NB4 (cell line): ENCODE measurements at regions not wholly inside any gene's neighbourhood (a gene's known extent, or its start where the extent isn't known, plus 50 kb on each side); places are given as distances from the start of the nearest gene placed in this dataset.

Experiments used
- CTCF ChIP-seq: IDR thresholded peaks from one replicate; pipeline ENCODE4 v1.5.1; 2012; ENCODE audit warnings: low read depth, low read length
- POLR2A ChIP-seq: IDR thresholded peaks from 2 replicates; pipeline ENCODE4 v1.6.1; 2011; ENCODE audit warnings: mild to moderate bottlenecking; ENCODE audit not compliant: insufficient read length; ENCODE audit errors: extremely low read depth

GRCh38 chr13:78712831-78713230 lies 53.9 kb upstream of the OBI1 start:
- TF ChIP-seq CTCF (no peak), POLR2A (no peak)
